ENCODE measurements at regions not wholly inside any gene's neighbourhood (a gene's known extent, or its start where the extent isn't known, plus 50 kb on each side); places are given as distances from the start of the nearest gene placed in this dataset.

DNA sequence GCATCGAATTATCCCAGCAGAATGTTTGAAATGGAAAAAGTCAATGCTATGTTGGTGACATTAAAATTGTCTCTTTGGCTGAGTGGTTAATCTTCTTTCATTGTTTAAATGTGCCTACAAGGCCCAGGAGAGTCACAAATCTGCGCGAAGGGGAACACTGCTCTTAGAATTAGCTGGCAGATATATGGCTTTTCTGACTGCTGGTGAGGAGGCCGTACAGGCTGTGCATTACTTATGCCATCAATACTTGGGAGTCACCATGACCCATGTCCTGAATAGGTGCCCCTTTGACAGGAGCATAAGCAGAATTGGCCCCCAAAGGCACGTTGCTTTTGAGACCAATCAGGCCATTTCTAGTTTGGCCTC lies 521.5 kb downstream of the FUT8 start:
- DNase-seq (ENCODE audit: low read depth in 2 of 2): no peak

DNA sequence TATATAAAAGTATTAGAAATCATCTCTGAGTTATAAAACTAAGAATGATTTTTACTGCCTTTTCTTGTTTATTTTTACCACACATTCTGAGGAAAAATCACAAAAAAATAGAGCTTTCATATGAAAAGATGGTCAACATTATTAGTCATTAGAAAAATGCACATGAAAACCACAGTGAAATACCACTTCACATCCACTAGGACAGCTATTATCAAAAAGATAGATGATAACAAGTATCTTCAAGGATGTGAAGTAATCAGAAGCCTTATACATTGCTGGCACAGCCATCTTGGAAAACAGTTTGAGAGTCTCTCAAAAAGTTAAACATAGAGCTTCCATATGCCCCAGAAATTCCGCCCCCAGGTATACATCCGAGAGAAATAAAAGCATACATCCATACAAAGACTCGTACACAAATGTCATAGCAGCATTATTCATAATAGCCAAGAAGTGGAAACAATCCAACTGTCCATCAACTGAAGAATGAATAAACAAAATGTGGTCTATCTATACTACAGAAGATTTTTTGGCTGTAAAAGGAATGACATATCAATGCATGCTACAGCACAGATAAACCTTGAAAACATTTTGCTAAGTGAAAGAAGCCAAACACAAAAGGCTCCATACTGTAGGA lies 523.9 kb downstream of the FUT8 start:
- no peak for DNase-seq (ENCODE audit: low read depth in 2 of 2)

DNA sequence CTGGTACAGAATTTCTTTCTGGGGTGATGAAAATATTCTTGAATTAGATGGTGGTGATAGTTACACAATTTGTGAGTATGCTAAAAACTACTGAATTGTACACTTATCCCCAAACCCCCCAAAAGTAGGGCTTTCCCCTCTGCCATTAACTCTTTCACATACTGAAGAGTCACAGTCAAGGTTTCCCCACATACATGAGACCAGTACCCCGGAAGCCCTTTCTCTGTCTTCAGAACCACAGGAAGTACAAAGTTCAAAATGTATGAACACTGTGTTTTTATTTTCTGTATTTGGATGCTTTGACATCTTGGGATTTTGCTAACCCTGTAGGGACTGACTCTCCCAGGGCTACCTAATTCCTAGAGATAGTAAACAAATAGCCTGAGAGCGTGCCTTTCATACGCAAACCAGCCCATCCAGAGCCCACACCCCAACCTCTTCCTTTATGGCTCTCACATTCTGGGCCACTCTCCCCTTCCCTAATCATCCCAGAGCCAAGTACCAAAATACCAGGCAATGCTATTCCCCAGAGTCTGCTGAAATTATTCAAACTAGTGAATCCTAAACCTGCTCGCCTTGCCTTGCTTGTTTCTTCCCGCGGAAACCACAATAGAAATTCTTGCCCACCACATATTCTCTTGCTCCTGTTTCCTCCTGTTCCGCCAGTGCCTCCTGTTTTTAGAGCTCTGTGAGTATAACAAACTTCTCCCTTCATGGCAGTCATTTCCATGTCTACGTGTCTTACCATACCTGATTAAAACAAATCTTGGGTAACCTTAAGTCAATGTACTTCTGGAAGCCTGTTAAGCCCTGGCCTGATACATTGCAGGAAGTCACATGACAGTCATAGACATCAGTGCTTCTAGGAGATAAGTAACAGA lies 524.8 kb downstream of the FUT8 start:
- DNase-seq (ENCODE audit: low read depth in 2 of 2): no peak

DNA sequence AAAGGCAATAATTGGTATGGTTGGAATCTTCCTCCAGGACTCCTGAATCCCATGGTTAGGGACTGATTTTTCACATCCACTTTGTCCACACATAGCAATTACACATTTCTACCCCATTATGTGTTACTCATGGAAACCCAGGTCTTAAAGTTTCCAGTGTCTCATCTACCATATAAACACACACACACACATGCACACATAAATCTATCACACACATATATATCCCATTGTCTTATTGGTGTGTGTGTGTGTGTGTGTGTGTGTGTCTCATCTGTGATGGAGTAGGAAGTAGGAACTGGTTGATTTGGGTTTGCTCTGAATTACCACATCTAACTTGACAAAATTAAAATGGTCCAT lies 525.4 kb downstream of the FUT8 start:
- DNase-seq (ENCODE audit: low read depth in 2 of 2): no peak

DNA sequence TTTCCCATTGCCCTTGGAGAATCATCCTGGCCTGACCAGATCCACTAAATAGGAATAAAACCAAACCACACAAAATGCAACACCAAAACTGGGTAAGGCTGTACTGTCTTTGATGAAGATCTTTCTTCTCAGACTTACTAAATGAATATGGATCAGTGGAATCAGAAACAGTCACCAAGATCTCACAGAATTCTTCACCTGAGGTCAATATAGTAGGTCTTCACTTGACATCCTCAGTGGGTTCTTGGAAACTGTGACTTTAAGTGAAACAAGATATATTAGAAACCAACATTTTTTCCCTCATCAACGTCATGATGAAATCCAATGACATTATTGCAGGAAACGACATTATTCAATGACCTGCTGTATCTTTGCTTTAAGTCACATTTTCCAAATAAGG lies 526.2 kb downstream of the FUT8 start:
- DNase-seq (ENCODE audit: low read depth in 2 of 2): no peak

DNA sequence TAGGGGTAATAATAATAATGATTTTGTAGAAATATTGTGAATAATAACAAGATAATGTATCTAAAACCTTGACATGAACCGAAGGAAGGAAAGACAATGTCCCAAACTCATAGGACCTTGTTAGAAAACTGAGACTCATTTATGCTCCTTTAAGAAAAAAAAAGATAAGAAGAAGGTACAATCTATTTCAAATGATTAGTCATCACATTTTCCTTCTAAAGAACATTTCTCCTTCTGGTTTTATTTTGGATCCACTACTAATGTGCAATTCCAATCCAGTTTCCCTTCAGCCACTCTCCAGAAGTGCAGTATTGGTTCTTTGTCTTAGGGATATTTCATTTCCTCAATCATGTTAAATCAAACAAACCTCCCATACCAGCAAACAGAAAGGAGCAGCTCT lies 526.7 kb downstream of the FUT8 start:
- DNase-seq (ENCODE audit: low read depth in 2 of 2): no peak

DNA sequence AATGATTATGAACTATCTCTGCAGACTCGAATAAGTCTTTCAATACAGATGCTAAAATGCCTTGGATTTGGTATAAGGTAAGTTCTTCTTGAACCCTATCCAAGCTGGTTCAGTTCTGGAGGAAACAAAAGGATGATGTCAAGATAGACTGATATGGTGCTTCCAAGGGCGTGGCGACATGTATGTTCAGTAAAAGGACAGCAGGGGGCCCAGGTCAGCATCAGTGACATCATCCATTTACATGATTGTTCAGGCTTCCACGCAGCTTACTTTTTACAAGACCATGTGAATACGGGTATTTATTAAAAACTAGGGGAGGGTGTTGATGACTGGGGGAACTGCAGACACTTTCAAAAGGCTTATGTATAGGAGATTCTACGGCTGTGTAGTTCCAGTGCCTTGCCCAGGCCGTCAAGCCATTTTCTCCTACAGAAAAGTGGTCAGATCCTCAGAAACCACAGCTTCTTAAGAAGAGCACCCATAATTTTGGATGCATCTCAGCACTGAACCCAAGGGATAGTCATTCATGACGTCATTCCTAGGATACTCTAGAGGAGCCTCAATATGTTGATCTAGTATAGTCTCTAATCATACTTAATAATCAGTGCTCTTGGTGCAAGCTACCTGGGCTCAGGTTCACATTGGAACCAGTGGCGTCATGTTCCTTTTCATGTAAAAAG lies 527.7 kb downstream of the FUT8 start:
- DNase-seq (ENCODE audit: low read depth in 2 of 2): no peak

DNA sequence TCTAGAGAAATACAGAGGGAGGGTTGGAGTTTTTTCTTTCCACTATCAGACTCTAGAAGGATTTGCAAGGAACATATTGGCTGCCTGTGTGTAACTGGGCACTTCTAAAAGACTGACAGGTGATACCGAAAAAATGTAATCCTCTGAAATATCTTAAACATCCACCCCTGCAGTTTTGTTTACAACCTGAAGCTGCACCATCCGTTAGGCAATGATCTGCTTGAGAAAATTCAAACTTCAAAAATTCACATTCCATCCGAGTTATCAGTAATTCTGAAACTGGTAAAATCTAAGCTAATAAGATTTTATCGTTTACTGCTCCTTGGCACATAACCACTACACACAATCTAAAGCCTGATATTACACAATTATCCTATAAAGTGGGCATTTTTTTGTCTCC lies 528.6 kb downstream of the FUT8 start:
- no peak for DNase-seq (ENCODE audit: low read depth in 2 of 2)

DNA sequence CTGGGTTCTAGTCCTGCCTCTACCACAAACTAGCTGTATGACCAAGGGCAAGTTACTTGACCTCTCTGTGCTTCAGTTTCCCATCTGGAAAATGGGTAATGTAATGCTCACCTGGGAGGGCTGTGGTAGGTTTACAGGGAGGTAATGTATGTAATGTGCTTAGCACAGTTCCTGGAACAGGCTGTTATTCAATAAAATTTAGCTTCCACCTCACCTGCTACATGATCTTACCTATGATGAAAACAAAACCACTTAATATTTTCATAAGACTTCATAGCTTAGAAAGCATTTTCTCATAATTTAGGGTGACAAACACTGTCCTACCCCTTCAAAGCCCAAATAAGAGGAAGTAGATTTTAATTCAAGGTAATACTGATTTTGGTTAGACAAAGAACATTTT lies 530.6 kb downstream of the FUT8 start:
- DNase-seq (ENCODE audit: low read depth in 2 of 2): no peak

DNA sequence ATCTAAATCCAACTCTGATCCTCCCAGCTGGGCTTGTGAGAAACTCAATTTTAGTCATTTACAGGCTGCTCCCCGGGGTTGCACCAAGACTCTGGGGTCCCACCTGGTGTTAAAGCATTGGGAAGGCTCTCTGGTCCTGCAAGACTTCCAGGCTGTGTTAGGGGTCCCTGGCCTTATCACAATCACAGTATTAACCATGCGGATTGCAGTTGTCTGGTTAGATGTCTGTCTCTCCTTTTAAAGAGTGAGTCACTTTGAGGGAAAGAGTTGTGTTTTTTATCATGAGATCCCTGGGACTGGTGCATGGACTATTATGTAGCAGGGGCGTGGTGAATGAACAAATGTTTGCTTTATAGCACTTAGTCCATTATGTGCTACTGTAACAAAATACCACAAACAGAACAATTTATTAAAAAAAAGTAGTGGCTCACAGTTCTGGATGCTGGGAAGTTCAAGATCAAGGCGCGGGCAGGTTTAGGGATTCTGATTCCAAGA lies 531.4 kb downstream of the FUT8 start:
- no peak for DNase-seq (ENCODE audit: low read depth in 2 of 2)

DNA sequence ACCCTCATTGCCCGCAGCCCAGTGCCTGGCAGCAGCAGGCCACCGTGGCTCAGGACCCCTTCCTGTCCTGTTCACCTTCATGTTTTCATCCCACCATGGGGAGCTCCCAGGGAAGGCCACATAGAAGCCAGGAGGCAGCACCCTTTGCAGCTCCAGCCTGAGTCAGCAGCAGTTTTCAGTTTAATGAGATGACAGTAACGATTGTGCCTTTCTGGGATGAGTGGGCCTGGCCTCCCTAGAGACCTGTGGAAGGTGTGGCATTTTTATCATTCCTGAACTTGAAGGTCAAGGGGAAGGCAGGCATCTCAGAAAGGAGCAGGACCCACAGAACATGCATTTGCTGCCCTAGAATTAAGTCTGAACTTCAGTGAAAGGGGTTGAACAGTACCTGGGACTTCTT lies 532.8 kb downstream of the FUT8 start:
- DNase-seq (ENCODE audit: low read depth in 2 of 2): no peak

DNA sequence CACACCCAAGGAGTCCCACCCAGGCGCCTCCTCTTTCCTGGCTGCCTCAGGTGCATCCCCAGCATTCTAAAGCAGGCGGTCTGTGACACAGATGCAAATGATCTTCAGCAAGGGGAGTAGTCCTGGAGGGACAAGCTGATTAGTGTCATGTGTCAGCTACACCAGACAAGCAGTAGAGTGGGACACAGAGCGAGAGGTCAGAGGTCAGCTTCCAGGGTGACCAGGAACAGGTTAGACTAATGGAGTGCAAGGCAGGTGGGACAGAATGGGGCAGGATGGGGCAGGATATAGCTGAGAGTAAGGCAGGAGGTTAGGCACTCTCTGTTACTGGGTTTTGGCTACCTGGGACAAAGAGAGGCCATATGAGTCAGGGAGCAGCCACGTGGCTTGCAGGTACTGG lies 534.0 kb downstream of the FUT8 start:
- no peak for DNase-seq (ENCODE audit: low read depth in 2 of 2)

DNA sequence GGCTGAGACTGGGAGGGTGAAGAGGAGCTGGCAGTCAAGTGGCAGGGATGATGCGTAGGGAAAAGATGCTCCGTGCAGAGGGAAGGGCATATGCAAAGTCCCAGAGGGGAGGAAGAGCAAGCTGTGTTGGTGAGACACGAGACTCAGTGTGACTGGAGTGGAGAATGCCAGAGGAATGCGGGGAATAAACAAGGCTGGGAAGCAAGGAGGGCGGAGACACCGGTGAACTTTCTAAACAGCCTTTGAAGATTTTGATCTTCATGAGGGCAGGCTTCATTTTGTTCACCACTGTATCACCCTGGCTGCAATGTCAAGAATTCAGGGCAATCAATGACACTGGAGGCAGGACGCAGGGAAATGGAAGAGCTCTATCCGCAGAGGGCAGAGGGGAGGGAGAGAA lies 535.8 kb downstream of the FUT8 start:
- no peak for DNase-seq (ENCODE audit: low read depth in 2 of 2)

DNA sequence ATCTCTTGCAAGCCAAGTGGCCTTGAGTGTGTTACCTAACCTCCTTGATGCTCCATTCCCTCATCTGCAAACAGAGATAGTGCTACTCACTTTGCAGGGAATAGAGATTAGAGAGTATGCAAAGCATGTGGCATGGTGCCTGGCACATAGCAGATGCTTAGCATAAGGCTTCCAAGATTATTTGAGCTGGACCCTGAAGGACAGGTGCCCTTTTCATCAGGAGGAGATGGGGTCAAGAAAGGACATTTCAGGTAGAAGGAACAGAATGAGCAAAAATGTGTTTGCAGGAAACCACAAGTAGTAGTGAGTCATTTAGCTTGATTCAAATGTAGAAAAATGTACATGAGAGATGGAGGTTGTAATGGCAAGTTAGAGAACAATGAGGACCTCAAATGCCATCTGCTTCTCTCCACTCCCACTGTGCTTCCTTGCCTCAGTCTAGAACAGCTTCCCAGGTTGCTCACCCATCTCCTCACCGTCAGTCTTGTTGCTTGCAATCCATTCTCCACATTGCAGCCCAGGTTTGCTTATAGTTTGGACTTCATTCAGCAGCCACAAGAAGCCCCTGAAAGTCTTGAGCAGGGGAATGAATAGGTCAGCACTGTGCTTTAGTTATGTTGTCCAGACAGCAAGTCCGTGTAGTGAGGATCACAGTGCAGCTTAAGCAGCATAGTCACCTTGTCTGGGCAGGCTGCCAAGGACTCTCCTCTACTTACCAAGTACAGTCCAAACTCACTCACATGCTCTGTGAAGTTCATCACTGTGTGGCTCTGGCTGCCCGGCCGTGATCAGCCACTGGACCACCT lies 536.3 kb upstream of the CCDC196 start:
- no peak for DNase-seq (ENCODE audit: low read depth in 2 of 2)

DNA sequence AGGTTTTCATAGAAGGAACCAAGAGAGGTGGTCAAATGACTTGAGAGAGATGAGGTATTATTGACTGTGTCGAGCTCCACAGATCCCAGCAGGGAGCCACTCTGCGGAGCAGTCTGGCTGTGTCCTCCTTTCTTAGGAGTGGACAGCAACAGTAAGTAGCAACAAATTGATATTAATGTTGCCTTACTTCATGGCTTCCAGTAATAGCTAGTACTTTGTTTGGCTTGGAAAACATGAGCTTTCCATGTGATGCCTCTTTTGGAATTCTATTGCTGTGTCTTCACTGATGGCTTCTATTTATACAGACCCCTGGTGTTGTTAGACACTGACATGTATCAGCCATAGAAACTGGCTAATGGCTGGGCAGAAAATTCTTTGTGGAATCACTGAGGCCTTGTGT lies 531.2 kb upstream of the CCDC196 start:
- no peak for DNase-seq (ENCODE audit: low read depth in 2 of 2)

DNA sequence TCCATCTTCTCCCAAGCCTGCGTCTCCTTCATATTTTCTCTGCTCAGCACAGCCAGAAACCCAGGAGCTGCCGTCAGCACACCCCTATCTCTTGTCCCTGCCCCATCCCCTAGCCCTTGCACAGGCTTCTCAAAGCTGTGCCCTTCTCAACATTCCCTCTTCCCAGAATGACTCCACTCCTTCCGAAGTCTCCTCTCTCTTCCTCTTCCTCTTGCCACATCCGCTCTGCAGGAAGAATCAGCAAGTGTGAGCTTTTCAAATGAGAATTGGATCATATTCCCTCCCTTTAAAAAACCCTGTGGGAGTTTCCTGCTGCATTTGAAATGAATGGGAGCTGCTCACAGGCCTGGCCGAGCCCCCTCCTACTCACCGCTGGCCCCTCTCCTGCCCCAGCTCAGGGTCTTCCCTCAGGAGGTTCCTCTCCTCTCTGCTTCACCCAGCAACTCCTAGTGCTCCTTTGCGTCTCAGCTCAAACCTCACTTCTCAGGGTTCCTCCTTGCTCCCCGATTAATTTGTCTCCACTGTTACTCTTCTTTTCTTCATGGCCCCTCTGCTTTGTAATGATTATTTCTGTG lies 528.5 kb upstream of the CCDC196 start:
- no peak for DNase-seq (ENCODE audit: low read depth in 2 of 2)

DNA sequence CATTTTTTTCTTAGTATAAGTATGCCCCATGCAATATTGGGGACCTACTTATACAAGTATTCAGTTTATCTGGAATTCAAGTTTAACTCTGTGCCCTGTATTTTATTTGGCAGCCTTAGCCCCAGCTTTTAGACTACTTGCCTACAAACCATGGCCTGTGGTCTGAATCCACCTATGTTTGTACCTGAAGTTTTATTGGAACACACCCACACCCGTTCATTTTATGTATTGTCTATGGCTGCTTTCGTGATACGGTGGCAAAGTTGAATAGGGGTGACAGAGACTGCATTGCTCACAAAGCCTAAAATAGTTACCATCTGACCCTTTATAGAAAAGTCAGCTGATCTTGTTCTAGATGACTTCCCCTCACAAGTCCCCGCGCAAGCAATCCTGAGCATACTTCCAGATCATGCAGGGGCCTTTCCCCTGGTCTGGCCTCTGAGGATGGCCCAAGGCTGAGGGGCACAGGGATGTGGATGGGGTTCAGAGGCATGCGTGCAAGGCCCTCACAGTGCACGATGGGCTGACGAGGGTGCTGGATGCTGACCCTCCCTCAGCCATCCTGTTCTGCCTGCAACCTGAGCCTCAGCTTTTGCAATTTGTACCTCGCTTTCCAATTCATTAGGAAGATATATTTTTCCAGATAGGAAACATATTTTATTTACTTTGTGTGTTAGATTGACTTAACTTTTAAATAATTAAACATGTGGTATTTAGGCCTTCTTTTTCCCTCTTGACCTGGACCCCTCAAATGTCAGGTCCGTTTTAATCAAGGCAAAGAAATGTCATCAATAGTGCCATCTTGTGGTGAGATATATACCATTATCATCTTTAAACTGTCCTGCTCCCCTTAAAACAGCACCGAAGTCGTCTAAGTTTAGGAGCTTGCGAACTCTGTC lies 527.3 kb upstream of the CCDC196 start:
- no peak for DNase-seq (ENCODE audit: low read depth in 2 of 2)

DNA sequence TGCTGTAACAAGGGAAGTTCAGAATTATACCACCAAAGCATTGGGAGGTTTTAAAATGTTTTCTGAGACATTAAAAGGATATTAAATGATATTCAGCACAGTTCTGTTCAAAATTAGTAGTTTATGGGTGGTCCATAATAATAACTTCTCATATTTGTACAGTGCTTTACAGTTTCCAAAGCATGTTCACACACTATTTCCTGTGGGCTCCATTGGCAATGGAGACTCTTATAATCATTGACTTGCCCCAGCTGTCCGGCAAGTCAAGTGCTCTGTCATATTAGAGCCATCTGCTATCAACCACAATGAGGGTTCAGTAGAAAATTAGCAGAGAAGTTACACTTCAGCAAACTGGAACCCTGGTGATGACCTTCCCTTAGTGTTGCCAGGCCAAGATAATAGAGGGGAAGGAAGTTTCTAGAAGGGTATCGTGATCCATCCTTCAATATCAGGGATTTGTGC lies 526.6 kb upstream of the CCDC196 start:
- no peak for DNase-seq (ENCODE audit: low read depth in 2 of 2)

DNA sequence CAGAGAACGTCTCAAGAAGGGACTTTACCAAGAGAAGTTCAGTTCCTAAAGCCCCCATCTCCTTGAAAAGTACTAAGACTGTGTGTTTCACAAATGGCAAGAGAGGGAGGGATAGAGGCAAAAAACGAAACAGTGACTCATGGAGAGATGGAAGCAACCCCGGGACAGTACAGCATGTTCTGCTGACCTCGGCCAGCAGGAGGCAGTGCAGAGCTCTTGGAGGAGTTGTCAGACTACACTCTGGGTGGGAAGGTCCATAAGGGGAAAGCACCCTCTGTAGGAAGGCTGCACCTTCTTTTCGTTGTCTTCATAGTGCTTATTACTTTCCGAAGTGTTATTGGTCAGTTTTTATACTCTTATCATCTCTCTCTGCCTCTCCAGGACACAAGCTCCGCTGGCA lies 525.2 kb upstream of the CCDC196 start:
- DNase-seq (ENCODE audit: low read depth in 2 of 2): no peak

DNA sequence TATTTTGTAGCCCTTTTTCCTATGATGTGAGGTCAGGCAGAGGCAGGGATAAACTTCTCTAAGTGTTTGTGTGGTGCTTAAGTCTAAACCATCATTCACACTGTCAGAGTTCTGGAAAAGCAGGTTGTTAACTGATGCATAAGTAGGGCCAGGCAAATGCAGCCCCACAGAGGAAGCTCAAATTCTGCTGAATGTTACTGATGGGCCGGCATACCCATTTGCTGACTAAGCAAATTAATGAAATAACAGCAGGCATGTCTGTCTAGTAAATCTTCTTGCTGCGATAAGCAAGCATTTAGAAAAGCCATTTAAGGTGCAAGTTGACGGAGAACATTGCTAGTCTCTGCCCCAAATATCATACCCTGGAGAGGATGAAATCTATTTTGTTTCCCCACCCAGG lies 523.2 kb upstream of the CCDC196 start:
- no peak for DNase-seq (ENCODE audit: low read depth in 2 of 2)

DNA sequence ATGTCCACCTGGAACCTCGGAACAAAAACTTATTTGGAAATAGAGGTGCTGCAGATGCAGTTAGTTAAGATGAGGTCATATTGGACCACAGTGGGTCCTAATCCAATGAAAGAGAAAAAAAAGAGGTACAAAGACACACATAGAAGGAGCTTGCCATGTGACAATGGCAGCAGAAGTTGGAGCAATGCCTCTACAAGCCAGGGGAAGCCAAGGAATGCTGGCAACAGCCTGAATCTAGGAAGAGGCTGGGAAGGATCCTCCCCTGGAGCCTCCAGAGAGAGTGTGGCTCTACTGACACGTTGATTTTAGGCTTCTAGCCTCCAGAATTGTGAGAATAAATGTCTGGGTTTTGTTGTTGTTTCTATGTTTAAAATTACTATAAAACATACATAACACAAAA lies 521.8 kb upstream of the CCDC196 start:
- DNase-seq (ENCODE audit: low read depth in 2 of 2): no peak
